Osteoblast (primary cell): ENCODE measurements at regions not wholly inside any gene's neighbourhood (a gene's known extent, or its start where the extent isn't known, plus 50 kb on each side); places are given as distances from the start of the nearest gene placed in this dataset.

Experiments
- DNase-seq: peaks from one replicate; pipeline ENCODE4 v3.0.0; 2011; ENCODE audit warnings: low spot score, mixed read lengths; ENCODE audit not compliant: insufficient read length; ENCODE audit errors: missing footprints
- H2AFZ ChIP-seq: 2 replicates; pipeline ENCODE4 v1.6.0; 2011; ENCODE audit warnings: mild to moderate bottlenecking, low read length
- H3K27ac ChIP-seq: 2 replicates; pipeline ENCODE4 v1.5.1; 2011; ENCODE audit warnings: mild to moderate bottlenecking, low read depth, low read length, moderate library complexity
- H3K27me3 ChIP-seq: 2 replicates; pipeline ENCODE4 v1.6.0; 2012; ENCODE audit warnings: mild to moderate bottlenecking, control low read depth, inconsistent platforms, low read length, moderate library complexity; ENCODE audit not compliant: insufficient read depth
- H3K36me3 ChIP-seq: 2 replicates; pipeline ENCODE4 v1.5.1; 2011; ENCODE audit warnings: mild to moderate bottlenecking, low read length, control low read depth, moderate library complexity; ENCODE audit not compliant: insufficient read depth
- H3K4me1 ChIP-seq: 2 replicates; pipeline ENCODE4 v1.5.1; 2011; ENCODE audit warnings: mild to moderate bottlenecking, low read length, control low read depth, moderate library complexity; ENCODE audit not compliant: insufficient read depth
- H3K4me2 ChIP-seq: 2 replicates; pipeline ENCODE4 v1.6.0; 2011; ENCODE audit warnings: mild to moderate bottlenecking, low read length; ENCODE audit not compliant: insufficient read depth
- H3K4me3 ChIP-seq: fragments of 200-600 bp; sonication (generic); 3 replicates; pipeline ENCODE4 v1.5.1; 2012; ENCODE audit warnings: mild to moderate bottlenecking, low read length, inconsistent platforms; ENCODE audit not compliant: insufficient read depth
- H3K79me2 ChIP-seq: 2 replicates; pipeline ENCODE4 v1.6.0; 2012; ENCODE audit warnings: mild to moderate bottlenecking, low read length, control low read depth, inconsistent platforms; ENCODE audit not compliant: insufficient read depth
- H3K9me3 ChIP-seq: 2 replicates; pipeline ENCODE4 v1.5.1; 2011; ENCODE audit warnings: low read depth, low read length, control low read depth
- H4K20me1 ChIP-seq: 2 replicates; pipeline ENCODE4 v1.6.0; 2012; ENCODE audit warnings: mild to moderate bottlenecking, low read length, control low read depth; ENCODE audit not compliant: insufficient read depth
- TF ChIP-seq, protein P1 (sequence below): IDR thresholded peaks from 2 replicates; pipeline ENCODE4 v1.5.1; 2011; ENCODE audit warnings: mild to moderate bottlenecking, low read depth, low read length, moderate library complexity; ENCODE audit errors: extremely low read depth

- H3K4me3 ChIP-seq: no peak overlapping the region
- no peak overlapping the region for H3K27ac ChIP-seq
- no peaks in the 10 kb centered on the region for H4K20me1 ChIP-seq
- DNase-seq: no peak
- no peaks in the 10 kb centered on the region for H3K36me3 ChIP-seq
- H3K4me1 ChIP-seq: no peaks in the 10 kb centered on the region
- no peaks in the 10 kb centered on the region for H3K27me3 ChIP-seq
- no peak overlapping the region for H3K4me2 ChIP-seq
- TF ChIP-seq, protein P1, sequence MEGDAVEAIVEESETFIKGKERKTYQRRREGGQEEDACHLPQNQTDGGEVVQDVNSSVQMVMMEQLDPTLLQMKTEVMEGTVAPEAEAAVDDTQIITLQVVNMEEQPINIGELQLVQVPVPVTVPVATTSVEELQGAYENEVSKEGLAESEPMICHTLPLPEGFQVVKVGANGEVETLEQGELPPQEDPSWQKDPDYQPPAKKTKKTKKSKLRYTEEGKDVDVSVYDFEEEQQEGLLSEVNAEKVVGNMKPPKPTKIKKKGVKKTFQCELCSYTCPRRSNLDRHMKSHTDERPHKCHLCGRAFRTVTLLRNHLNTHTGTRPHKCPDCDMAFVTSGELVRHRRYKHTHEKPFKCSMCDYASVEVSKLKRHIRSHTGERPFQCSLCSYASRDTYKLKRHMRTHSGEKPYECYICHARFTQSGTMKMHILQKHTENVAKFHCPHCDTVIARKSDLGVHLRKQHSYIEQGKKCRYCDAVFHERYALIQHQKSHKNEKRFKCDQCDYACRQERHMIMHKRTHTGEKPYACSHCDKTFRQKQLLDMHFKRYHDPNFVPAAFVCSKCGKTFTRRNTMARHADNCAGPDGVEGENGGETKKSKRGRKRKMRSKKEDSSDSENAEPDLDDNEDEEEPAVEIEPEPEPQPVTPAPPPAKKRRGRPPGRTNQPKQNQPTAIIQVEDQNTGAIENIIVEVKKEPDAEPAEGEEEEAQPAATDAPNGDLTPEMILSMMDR: no peak
- no peak overlapping the region for H2AFZ ChIP-seq
- H3K9me3 ChIP-seq: no peaks in the 10 kb centered on the region
- H3K79me2 ChIP-seq: no peaks in the 10 kb centered on the region
Observed at GRCh38 chr10:128924918-128925317, 542.1 kb upstream of the MGMT start.

- TF ChIP-seq, protein P1: no peak
- Histone ChIP-seq H3K4me2 (no peak overlapping the region), H3K36me3 (no peaks in the 10 kb centered on the region), H3K4me1 (no peaks in the 10 kb centered on the region), H4K20me1 (no peaks in the 10 kb centered on the region), H3K79me2 (no peaks in the 10 kb centered on the region), H3K27ac (no peak overlapping the region), H3K4me3 (no peak overlapping the region), H2AFZ (no peak overlapping the region), H3K27me3 (no peaks in the 10 kb centered on the region), H3K9me3 (no peaks in the 10 kb centered on the region)
- no peak for DNase-seq
Observed at GRCh38 chr10:128926711-128927110, 540.3 kb upstream of the MGMT start.

GRCh38 chr10:128927497-128928161 lies 539.4 kb upstream of the MGMT start:
- TF ChIP-seq, protein P1: no peak
- Histone ChIP-seq H2AFZ (no peak overlapping the region), H3K27me3 (no peaks in the 10 kb centered on the region), H3K79me2 (no peaks in the 10 kb centered on the region), H3K4me2 (no peak overlapping the region), H4K20me1 (no peaks in the 10 kb centered on the region), H3K36me3 (no peaks in the 10 kb centered on the region), H3K4me1 (no peaks in the 10 kb centered on the region), H3K4me3 (no peak overlapping the region), H3K27ac (no peak overlapping the region), H3K9me3 (no peaks in the 10 kb centered on the region)
- no peak for DNase-seq

DNA sequence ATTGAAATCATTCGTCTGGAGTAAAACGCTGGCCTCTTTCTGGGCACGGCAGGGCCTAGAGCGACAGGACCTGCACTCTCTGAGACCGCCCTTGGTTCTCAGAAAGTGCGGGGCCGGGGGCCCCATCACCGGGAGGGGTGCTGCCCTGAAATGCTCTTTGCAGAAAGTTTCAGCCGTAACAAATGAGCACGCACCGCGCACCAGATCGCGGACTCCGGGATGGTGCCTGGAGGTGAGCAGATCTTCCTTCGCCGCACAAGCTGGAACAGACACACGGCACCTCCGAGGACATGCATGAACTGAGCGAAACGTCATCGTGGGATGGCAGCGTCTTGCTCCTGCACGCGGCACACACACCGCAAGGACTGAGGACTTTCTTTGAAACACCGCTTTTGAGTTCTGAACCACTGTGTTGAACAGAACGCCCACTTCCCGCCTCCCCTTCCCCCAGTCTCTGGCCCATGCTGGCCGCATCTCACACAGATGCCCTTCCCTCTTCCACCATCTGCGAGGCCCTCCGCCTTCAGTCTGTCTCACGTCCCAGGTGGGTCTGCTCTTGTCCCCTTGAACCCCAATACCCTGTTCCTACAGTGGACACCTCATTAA lies 538.7 kb upstream of the MGMT start:
- Histone ChIP-seq H3K9me3 (no peaks in the 10 kb centered on the region), H3K36me3 (no peaks in the 10 kb centered on the region), H3K4me1 (no peaks in the 10 kb centered on the region), H3K4me2 (no peak overlapping the region), H2AFZ (no peak overlapping the region), H3K79me2 (no peaks in the 10 kb centered on the region), H4K20me1 (no peaks in the 10 kb centered on the region), H3K27me3 (no peaks in the 10 kb centered on the region), H3K4me3 (no peak overlapping the region), H3K27ac (no peak overlapping the region)
- no peak for DNase-seq
- TF ChIP-seq, protein P1: no peak
